Skeletal muscle satellite cell (primary cell): ENCODE measurements at regions not wholly inside any gene's neighbourhood (a gene's known extent, or its start where the extent isn't known, plus 50 kb on each side); places are given as distances from the start of the nearest gene placed in this dataset.

Experiments
- H3K27me3 ChIP-seq: 2 replicates; pipeline ENCODE4 v1.7.0; 2013; ENCODE audit warnings: low read length; ENCODE audit not compliant: control insufficient read depth, insufficient read depth
- H3K36me3 ChIP-seq: 2 replicates; pipeline ENCODE4 v1.7.0; 2013; ENCODE audit warnings: mild to moderate bottlenecking, control low read depth, low read length; ENCODE audit not compliant: insufficient read depth
- H3K4me1 ChIP-seq: 2 replicates; pipeline ENCODE4 v1.7.0; 2013; ENCODE audit warnings: low read length; ENCODE audit not compliant: control insufficient read depth, insufficient read depth
- H3K4me2 ChIP-seq: 2 replicates; pipeline ENCODE4 v1.7.0; 2013; ENCODE audit warnings: mild to moderate bottlenecking, low read length
- H3K4me3 ChIP-seq: 2 replicates; pipeline ENCODE4 v1.7.0; 2013; ENCODE audit warnings: low read length
- H3K9ac ChIP-seq: 2 replicates; pipeline ENCODE4 v1.7.0; 2013; ENCODE audit warnings: mild to moderate bottlenecking, low read depth, low read length, moderate library complexity
- H3K9me3 ChIP-seq: replicated peaks from 2 replicates; pipeline ENCODE4 v1.7.0; 2013; ENCODE audit warnings: mild to moderate bottlenecking, control low read depth, low read length

DNA sequence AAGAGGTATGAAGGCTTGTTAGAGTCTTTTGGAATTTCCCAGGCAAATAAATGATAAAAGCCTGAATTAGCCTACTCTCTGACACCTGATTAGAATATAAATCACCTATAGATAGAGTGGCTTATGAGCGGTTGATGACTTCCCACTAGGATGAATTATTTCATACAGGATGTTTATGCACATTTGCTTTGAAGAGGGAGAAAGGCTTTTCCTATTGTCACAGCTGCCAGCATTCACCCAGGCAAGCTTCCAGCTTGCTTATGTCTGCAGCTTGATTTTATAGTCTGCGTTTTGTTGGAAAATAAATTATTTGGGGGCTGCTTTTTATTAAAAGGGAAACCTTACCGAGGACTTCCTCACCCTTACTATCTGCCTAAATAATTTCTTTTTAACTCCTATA lies 51.3 kb upstream of the EIF2S2 start:
- H3K9ac ChIP-seq, result no peak overlapping the region
- H3K4me1 ChIP-seq, result no peaks in the 10 kb centered on the region
- no peaks in the 10 kb centered on the region for H3K36me3 ChIP-seq
- H3K27me3 ChIP-seq, result peaks cover 9% of the 10 kb centered on the region
- no peak overlapping the region for H3K4me2 ChIP-seq
- H3K4me3 ChIP-seq, result no peak overlapping the region
- H3K9me3 ChIP-seq, result no peaks in the 10 kb centered on the region

DNA sequence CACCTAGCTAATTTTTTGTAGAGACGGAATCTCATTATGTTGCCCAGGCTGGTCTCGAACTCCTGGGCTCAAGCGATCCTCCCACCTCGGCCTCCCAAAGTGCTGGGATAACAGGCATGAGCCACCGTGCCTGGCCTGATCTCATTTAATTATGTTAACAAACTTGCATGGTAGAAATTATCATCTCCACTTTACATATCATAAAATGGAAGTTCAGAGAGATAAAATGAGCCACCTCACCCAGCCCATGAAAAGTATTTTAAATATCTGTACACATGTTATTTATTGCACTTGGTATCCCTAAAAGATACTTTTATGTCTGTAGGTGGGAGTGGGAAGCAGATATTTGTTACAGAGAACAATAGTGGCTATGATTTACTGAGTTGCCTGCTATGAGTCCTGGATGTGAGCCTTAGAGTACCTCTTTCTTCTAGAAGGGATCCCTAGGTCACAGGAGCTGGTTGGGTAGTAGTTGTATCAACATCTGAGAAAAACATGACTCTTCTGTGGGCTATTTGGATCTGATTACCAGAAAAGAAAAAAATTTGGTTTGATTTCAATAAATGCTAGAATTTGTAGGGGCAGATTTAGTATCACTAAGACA lies 52.4 kb upstream of the EIF2S2 start:
- Histone ChIP-seq H3K9me3 (no peaks in the 10 kb centered on the region), H3K4me1 (no peaks in the 10 kb centered on the region), H3K9ac (no peak overlapping the region), H3K27me3 (peaks cover 4% of the 10 kb centered on the region), H3K4me2 (no peak overlapping the region), H3K36me3 (no peaks in the 10 kb centered on the region), H3K4me3 (no peak overlapping the region)

DNA sequence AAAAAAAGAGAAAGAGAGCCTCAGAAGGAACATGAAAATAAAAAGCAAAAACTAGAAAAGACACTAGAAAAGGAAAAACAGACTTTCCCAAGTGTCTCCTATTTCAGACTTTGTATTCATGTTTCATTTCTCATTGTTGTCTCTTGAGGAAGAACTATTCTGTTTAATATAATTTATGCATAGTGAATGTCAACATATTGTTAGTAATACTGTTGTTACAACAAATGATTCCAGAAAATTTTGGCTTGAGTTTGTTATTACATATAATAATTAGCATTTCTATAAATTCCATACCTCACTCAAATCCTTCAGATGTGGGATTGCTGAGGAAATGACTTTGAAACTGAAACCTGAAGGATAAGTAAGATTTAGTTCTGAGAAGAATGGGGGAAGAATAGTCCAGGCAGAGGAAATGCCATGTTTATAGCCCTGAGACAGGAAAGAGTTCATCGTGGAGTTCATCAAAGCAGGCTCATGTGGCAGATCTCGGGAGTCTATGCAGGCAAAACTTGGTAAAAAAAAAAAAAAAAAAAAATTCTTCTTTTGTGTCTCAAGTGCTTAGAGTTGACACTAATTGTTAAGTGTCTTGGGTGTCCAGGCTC lies 53.1 kb upstream of the EIF2S2 start:
- Histone ChIP-seq H3K27me3 (peaks cover 4% of the 10 kb centered on the region), H3K4me2 (no peak overlapping the region), H3K4me3 (no peak overlapping the region), H3K9me3 (no peaks in the 10 kb centered on the region), H3K4me1 (no peaks in the 10 kb centered on the region), H3K36me3 (no peaks in the 10 kb centered on the region), H3K9ac (no peak overlapping the region)

DNA sequence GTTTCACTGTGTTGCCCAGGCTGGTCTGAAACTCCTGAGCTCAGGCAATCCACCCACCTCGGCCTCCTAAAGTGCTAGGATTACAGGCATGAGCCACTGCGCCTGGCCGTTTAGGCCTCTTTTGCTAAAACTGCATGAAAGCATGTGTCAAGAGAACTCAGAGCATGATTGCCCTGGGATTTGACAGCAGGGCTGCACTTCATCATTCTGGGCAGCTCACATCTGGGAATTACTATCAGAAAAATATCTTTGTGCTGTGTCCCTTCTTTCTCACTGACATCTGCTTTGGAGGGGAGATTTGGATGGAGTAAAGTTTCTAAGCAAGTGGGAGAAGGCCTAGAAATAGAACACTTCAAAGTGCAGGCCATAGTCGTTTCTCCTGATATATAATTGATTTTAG lies 59.6 kb upstream of the EIF2S2 start:
- H3K9me3 ChIP-seq, result no peaks in the 10 kb centered on the region

DNA sequence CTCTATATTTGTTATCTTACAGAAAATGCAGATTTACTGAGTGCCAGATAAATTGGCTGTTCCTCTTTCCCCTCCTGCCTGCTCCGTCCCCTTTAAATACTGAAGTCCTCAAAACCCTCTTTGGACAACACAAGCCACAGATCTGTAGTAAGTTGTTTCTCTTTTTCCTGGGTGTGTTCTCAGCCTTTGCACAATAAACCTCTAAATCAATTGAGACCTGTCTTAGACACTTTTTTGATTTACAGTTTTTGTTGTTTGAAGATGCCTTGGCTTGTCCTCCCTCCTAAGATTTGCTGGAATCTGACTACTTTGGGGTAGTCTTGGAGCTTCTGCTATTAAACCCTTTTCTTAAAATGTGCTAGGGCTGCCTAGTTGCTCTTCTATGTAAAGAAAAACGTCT lies 60.9 kb upstream of the EIF2S2 start:
- peaks cover 31% of the 10 kb centered on the region for H3K27me3 ChIP-seq
- no peak overlapping the region for H3K4me3 ChIP-seq
- H3K4me2 ChIP-seq, result no peak overlapping the region
- no peaks in the 10 kb centered on the region for H3K9me3 ChIP-seq
- H3K36me3 ChIP-seq, result no peaks in the 10 kb centered on the region
- no peak overlapping the region for H3K9ac ChIP-seq
- H3K4me1 ChIP-seq, result no peaks in the 10 kb centered on the region

More for the DNA sequence above, 59.6 kb upstream of the EIF2S2 start:
- no peaks in the 10 kb centered on the region for H3K4me1 ChIP-seq
- no peaks in the 10 kb centered on the region for H3K36me3 ChIP-seq
- H3K4me2 ChIP-seq, result no peak overlapping the region
- H3K27me3 ChIP-seq, result peaks cover 29% of the 10 kb centered on the region
- no peak overlapping the region for H3K4me3 ChIP-seq
- no peak overlapping the region for H3K9ac ChIP-seq

DNA sequence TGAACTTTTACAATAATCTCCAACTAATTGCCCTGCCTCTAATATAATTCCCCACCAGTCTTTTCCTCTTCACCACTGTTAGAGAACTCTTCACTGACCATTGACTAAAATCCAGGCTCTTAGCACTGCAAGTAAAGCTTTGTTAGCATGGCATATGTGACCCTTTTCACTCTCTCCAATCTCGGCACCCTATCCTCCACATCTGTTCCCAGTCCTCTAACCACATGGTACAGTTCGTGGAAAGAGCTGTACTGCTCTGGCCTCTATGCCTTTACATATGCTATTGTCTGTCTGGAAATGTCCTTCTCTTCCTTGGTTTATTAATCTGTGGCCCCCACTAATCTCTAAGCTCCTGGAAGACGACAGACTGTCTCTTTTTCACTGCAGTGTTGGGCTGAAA lies 63.0 kb upstream of the EIF2S2 start:
- Histone ChIP-seq H3K27me3 (peaks cover 36% of the 10 kb centered on the region), H3K4me1 (no peaks in the 10 kb centered on the region), H3K36me3 (no peaks in the 10 kb centered on the region), H3K4me2 (no peak overlapping the region), H3K4me3 (no peak overlapping the region), H3K9ac (no peak overlapping the region), H3K9me3 (no peaks in the 10 kb centered on the region)

DNA sequence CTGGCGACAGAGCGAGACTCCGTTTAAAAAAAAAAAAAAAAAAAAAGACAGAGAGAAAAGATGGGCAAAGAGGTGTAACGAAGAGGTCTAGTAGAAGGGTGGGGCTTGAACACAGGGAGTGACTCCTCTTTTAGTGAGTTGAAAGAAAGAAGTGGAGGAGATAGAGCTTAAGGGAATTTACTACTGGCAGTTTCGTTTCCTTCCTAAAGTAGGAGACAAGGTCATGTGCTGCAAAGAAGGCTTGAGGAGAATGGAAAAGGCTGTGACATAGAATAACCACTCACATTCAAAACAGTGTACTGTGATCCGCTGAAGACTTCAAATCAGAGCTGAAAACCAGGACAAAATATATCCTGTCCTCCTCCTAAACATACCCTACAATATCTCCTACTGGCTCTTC lies 63.8 kb upstream of the EIF2S2 start:
- Histone ChIP-seq H3K9ac (no peak overlapping the region), H3K9me3 (no peaks in the 10 kb centered on the region), H3K4me2 (no peak overlapping the region), H3K27me3 (peaks cover 39% of the 10 kb centered on the region), H3K36me3 (no peaks in the 10 kb centered on the region), H3K4me1 (no peaks in the 10 kb centered on the region), H3K4me3 (no peak overlapping the region)

DNA sequence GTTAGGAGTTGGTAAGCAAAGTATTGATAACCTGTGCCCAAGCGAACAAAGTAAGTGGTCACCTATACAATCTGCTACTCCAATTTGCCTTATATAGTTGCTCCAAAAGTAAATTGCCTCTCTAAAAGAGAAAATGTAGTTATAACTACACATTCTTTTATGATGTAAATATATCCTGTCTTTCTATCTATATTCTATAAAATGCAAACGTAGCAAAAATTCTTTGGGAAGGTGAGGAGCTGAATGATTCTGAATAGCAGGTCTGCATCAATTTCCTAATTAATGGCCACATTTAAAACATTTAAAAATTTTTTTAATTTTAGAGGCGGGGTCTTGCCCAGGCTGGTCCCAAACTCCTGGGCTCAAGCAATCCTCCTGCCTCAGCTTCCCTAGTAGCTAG lies 64.2 kb upstream of the ASIP start:
- Histone ChIP-seq H3K4me1 (no peaks in the 10 kb centered on the region), H3K36me3 (no peaks in the 10 kb centered on the region)

DNA sequence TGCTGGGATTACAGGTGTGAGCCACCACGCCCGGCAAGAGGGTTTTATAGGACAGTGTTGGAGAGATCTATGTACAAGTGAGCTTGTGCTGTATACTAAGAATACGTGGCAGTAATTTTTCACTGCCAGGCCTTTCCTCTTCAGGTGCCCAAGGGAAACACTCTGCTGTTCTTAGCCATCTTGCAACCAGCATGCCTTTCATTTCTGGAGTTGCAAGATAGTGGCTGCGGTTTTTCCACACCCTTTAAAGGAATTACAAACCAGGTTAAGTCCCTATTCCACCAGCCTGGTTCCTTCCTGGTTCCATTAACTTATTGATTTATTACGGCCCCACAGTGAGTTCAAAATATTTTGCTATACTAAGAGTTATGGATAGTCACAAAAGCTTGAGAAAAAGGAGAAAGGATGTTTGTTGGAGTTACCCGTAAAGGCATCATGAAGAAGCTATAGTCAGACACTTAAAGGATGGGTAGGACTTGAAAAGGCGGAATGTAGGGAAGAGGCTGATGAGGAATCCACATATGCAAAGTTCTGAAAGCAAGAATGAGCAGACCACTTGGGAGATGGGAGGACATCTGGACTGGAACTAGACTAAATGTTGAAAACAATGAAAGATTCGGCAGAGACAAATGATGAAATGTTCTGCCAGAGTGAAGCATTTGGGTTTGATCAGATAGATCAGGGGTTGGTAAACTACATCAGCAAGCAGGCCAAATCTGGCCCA lies 61.4 kb upstream of the ASIP start:
- H3K4me1 ChIP-seq, result no peaks in the 10 kb centered on the region
- H3K27me3 ChIP-seq, result peaks cover 49% of the 10 kb centered on the region
- H3K36me3 ChIP-seq, result no peaks in the 10 kb centered on the region
- no peak overlapping the region for H3K4me2 ChIP-seq
- H3K9me3 ChIP-seq, result no peaks in the 10 kb centered on the region
- H3K4me3 ChIP-seq, result no peak overlapping the region
- H3K9ac ChIP-seq, result no peak overlapping the region

More for the DNA sequence above, 64.2 kb upstream of the ASIP start:
- H3K9me3 ChIP-seq, result no peaks in the 10 kb centered on the region
- H3K4me2 ChIP-seq, result no peak overlapping the region
- H3K27me3 ChIP-seq, result peaks cover 49% of the 10 kb centered on the region
- no peak overlapping the region for H3K9ac ChIP-seq
- H3K4me3 ChIP-seq, result no peak overlapping the region

DNA sequence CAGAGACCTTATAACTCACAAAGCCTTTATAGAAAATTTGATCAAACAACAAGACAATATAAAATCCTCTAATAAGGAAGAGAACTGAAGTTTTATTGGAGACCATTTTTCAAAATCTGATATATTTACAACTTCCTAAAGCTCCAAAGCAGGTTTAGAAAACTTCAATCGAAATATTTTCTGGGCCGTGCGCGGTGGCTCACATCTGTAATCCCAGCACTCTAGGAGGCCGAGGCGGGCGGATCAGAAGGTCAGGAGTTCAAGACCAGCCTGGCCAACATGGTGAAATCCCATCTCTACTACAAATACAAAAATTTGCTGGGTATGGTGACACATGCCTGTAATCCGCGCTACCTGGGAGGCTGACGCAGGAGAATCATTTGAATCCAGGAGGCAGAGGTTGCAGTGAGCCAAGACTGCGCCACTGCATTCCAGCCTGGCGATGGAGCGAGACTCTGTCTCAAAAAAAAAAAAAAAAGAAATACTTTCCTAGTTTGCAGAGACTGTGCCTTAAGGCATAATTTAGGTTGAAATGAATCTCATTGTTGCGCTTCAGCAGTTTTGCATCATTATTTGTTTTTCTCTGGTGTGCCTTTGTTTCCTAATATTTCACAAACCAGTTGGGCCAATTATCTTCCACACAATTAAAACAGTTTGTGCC lies 60.6 kb upstream of the ASIP start:
- no peak overlapping the region for H3K4me2 ChIP-seq
- H3K4me1 ChIP-seq, result no peaks in the 10 kb centered on the region
- no peaks in the 10 kb centered on the region for H3K36me3 ChIP-seq
- H3K4me3 ChIP-seq, result no peak overlapping the region
- H3K9me3 ChIP-seq, result no peaks in the 10 kb centered on the region
- peaks cover 50% of the 10 kb centered on the region for H3K27me3 ChIP-seq
- no peak overlapping the region for H3K9ac ChIP-seq

DNA sequence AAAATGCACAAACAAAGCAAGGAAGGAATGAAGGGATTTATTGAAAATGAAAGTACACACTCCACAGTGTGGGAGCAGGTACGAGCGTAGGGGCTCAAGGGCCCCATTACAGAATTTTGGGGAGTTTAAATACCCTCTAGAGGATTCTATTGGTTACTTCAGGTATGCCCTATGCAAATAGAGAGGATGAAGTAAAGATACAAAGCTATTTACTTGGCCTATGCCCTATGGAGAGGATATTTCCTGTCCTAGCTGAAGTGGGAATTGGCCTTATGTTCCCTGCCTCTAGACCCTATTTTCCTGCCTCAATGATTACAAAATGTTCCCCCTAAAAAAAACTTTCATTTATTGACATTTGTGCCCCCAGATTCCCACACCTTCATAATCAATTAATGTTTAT lies 59.7 kb upstream of the ASIP start:
- Histone ChIP-seq H3K4me1 (no peaks in the 10 kb centered on the region), H3K27me3 (peaks cover 52% of the 10 kb centered on the region), H3K4me2 (no peak overlapping the region), H3K9me3 (no peaks in the 10 kb centered on the region), H3K9ac (no peak overlapping the region), H3K4me3 (no peak overlapping the region), H3K36me3 (no peaks in the 10 kb centered on the region)
